Motor neuron (in vitro differentiated cells): ENCODE measurements at regions not wholly inside any gene's neighbourhood (a gene's known extent, or its start where the extent isn't known, plus 50 kb on each side); places are given as distances from the start of the nearest gene placed in this dataset.
A peak's percentile ranks its signal among the peaks of the same experiment; 100 is the strongest.
"Not testable (repeated sequence)": the region's sequence is repeated elsewhere in the genome, so short reads cannot be mapped to it uniquely, and the experiment has no call there.

Experiments used
- ATAC-seq, 8 experiments: fragments of 200-7000 bp; cut with Tn5 transposase; replicated peaks in 6 of 8; 2 replicates each; pipeline ENCODE4 v1.8.0; 2021; ENCODE audit warnings: mild to moderate bottlenecking in 8 of 8, moderate library complexity in 8 of 8
- H3K27ac ChIP-seq, 2 donors: fragments of 250-450 bp; sonication (Bioruptor Pico); 2 replicates each; pipeline ENCODE4 v1.9.0; 2021; ENCODE audit warnings: antibody characterized with exemption in 2 of 2, mild to moderate bottlenecking in 2 of 2, moderate library complexity in 1 of 2
- H3K4me1 ChIP-seq, 2 donors: fragments of 250-450 bp; sonication (Bioruptor Pico); replicated peaks in 1 of 2; 2 replicates each; pipeline ENCODE4 v1.6.1; 2021; ENCODE audit warnings: antibody characterized with exemption in 2 of 2, mild to moderate bottlenecking in 2 of 2, moderate library complexity in 1 of 2
- H3K4me3 ChIP-seq, 5 donors: fragments of 250-450 bp; sonication (Bioruptor Pico); 2 replicates each; pipeline ENCODE4 v1.9.0; 2021; ENCODE audit warnings: antibody characterized with exemption in 5 of 5, mild to moderate bottlenecking in 5 of 5, moderate library complexity in 4 of 5
- WGBS, 10 experiments: fragments of 450-650 bp; shearing (Covaris generic); methylation state at CpG; one replicate each; pipeline ENCODE4 v1.0.0; 2022; 5-methylcytosine and 5-hydroxymethylcytosine counted together
- in situ Hi-C, 9 experiments: fragments of 400-800 bp; cut with MboI; loops; one replicate each; pipeline ENCODE4 v1.15.0; 2021; ENCODE audit warnings: low sequenced_read_pairs in 9 of 9, low pct_unique_long_range_greater_than_20kb in 2 of 9; ENCODE audit not compliant: unreplicated experiment in 9 of 9

GRCh38 chr3:130827486-130827885 lies 66.4 kb upstream of the ATP2C1 start:
- 27 to 100% (median 90%) methylated on average over 2 to 9 of the region's 11 CpGs; no CpG with 5 or more reads in 1 of the 10 experiments for WGBS, 10 experiments
- in situ Hi-C loops: no loop called here
- Histone ChIP-seq H3K27ac (no peak overlapping the region), H3K4me3 (no peak overlapping the region), H3K4me1 (peaks cover 8% of the 10 kb centered on the region in 2 donors)
- ATAC-seq: no peak

GRCh38 chr3:130828948-130829947 lies 64.6 kb upstream of the ATP2C1 start:
- no peak overlapping the region for H3K27ac ChIP-seq
- in situ Hi-C loops: no loop called here
- H3K4me3 ChIP-seq: no peak overlapping the region
- no peak for ATAC-seq
- peaks cover 8% of the 10 kb centered on the region in 2 donors for H3K4me1 ChIP-seq
- WGBS, 10 experiments: 35 to 68% (median 55%) methylated on average over 3 to 9 of the region's 10 CpGs

- ATAC-seq: peak in 3 of 8 experiments; percentile 58 to 69 (median 67)
- peak overlapping the region in 1 of 2 donors; percentile 58 for H3K27ac ChIP-seq
- WGBS, 10 experiments: 36 to 90% (median 63%) methylated on average over 3 to 9 of the region's 10 CpGs
- in situ Hi-C loops: no loop called here
- no peak overlapping the region for H3K4me3 ChIP-seq
- H3K4me1 ChIP-seq: peaks cover 8% of the 10 kb centered on the region in 2 donors
These were observed 62.0 kb upstream of the ATP2C1 start for GRCh38 chr3:130831719-130832400.

- ATAC-seq, in situ Hi-C loops, H3K4me1 ChIP-seq, H3K4me3 ChIP-seq: not testable (repeated sequence)
- WGBS, 10 experiments: 0% methylated on average over 2 of the region's 9 CpGs; no CpG with 5 or more reads in 9 of the 10 experiments
- H3K27ac ChIP-seq: peak overlapping the region in 1 of 2 donors; percentile 58
These were observed 61.5 kb upstream of the ATP2C1 start for GRCh38 chr3:130832401-130832746.

- H3K27ac ChIP-seq: no peak overlapping the region
- in situ Hi-C loops: no loop called here
- peak in 2 of 8 experiments; percentile 31 to 37 for ATAC-seq
These were observed 59.4 kb upstream of the ATP2C1 start for GRCh38 chr3:130834476-130834875.

GRCh38 chr3:130835483-130835882 lies 58.4 kb upstream of the ATP2C1 start:
- Histone ChIP-seq H3K4me3 (no peak overlapping the region), H3K4me1 (peaks cover 6 to 11% of the 10 kb centered on the region in 2 donors), H3K27ac (no peak overlapping the region)
- WGBS, 10 experiments: 59 to 100% (median 100%) methylated on average over 1 to 4 of the region's 4 CpGs; no CpG with 5 or more reads in 3 of the 10 experiments
- no peak for ATAC-seq
- in situ Hi-C loops: no loop called here

More at GRCh38 chr3:130834476-130834875, 59.4 kb upstream of the ATP2C1 start:
- Histone ChIP-seq H3K4me3 (no peak overlapping the region), H3K4me1 (peaks cover 8% of the 10 kb centered on the region in 2 donors)

GRCh38 chr3:130838898-130839600 lies 54.8 kb upstream of the ATP2C1 start:
- ATAC-seq: no peak
- in situ Hi-C loops: no loop called here
- H3K4me3 ChIP-seq: no peak overlapping the region
- H3K27ac ChIP-seq: no peak overlapping the region
- 11 to 88% (median 50%) methylated on average over 1 to 2 of the region's 2 CpGs; no CpG with 5 or more reads in 2 of the 10 experiments for WGBS, 10 experiments
- peaks cover 0 to 3% of the 10 kb centered on the region in 2 donors for H3K4me1 ChIP-seq

GRCh38 chr3:130839813-130840212 lies 54.1 kb upstream of the ATP2C1 start:
- H3K27ac ChIP-seq: no peak overlapping the region
- peaks cover 0 to 3% of the 10 kb centered on the region in 2 donors for H3K4me1 ChIP-seq
- H3K4me3 ChIP-seq: no peak overlapping the region
- 0 to 60% (median 33%) methylated on average over 1 to 4 of the region's 4 CpGs; no CpG with 5 or more reads in 1 of the 10 experiments for WGBS, 10 experiments
- ATAC-seq: peak in 1 of 8 experiments; percentile 58
- in situ Hi-C loops: no loop called here

- H3K27ac ChIP-seq: no peak overlapping the region
- 0 to 100% (median 47%) methylated on average over 1 to 2 of the region's 2 CpGs; no CpG with 5 or more reads in 2 of the 10 experiments for WGBS, 10 experiments
- peak in 2 of 8 experiments; percentile 38 to 70 for ATAC-seq
- H3K4me3 ChIP-seq: no peak overlapping the region
- in situ Hi-C loops: no loop called here
- peaks cover 0 to 3% of the 10 kb centered on the region in 2 donors for H3K4me1 ChIP-seq
These were observed 52.5 kb upstream of the ATP2C1 start for GRCh38 chr3:130841357-130841756.

GRCh38 chr3:130843441-130843840 lies 50.4 kb upstream of the ATP2C1 start:
- ATAC-seq: no peak

More at GRCh38 chr3:130843441-130843840, 50.4 kb upstream of the ATP2C1 start:
- in situ Hi-C loops: no loop called here
- H3K4me1 ChIP-seq: peaks cover 0 to 3% of the 10 kb centered on the region in 2 donors
- H3K27ac ChIP-seq: no peak overlapping the region
- H3K4me3 ChIP-seq: no peak overlapping the region
- 29 to 80% (median 60%) methylated on average over 1 of the region's 1 CpG; no CpG with 5 or more reads in 5 of the 10 experiments for WGBS, 10 experiments
